ENCODE measurements at regions not wholly inside any gene's neighbourhood (a gene's known extent, or its start where the extent isn't known, plus 50 kb on each side); places are given as distances from the start of the nearest gene placed in this dataset.
"Not testable (repeated sequence)": the region's sequence is repeated elsewhere in the genome, so short reads cannot be mapped to it uniquely, and the experiment has no call there.

DNA sequence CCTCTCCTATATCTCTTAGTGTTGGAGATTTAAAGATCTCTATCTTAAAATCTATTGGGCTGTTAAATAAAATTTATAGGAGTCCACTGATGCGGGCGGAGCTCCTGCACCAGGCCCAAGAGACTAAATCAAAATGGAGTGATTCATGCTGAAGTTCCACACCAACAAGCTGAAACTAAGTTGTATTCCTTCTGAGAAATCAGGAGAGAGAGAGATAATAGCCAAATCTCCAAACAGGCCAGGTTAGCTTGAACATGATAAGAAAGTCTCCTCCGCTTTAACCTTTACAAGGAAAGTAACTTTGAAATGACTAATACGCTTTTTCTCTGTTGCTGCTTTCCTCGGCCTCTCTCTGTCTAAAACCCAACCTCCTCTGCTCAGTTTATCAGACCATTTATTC, 241.9 kb upstream of the NBEA start:
- Mint-ChIP-seq H3K36me3 (no peaks in the 10 kb centered on the region), H3K27me3 (no peaks in the 10 kb centered on the region), H3K4me1 (no peaks in the 10 kb centered on the region), H3K27ac (no peak overlapping the region), H3K4me3 (no peak overlapping the region), H3K9me3 (no peaks in the 10 kb centered on the region)
- DNase-seq = no peak

- H3K36me3 Mint-ChIP-seq = no peaks in the 10 kb centered on the region
- no peaks in the 10 kb centered on the region for H3K27me3 Mint-ChIP-seq
- no peak overlapping the region for H3K4me3 Mint-ChIP-seq
- no peak for DNase-seq
- H3K27ac Mint-ChIP-seq = no peak overlapping the region
- no peaks in the 10 kb centered on the region for H3K4me1 Mint-ChIP-seq
- no peaks in the 10 kb centered on the region for H3K9me3 Mint-ChIP-seq
These were observed 240.2 kb upstream of the NBEA start for GRCh38 chr13:34701919-34702318.

- Mint-ChIP-seq H3K9me3 (peaks cover 1% of the 10 kb centered on the region), H3K27ac (no peak overlapping the region), H3K4me3 (no peak overlapping the region), H3K36me3 (no peaks in the 10 kb centered on the region), H3K4me1 (no peaks in the 10 kb centered on the region), H3K27me3 (no peaks in the 10 kb centered on the region)
- no peak for DNase-seq
These were observed 233.3 kb upstream of the NBEA start for GRCh38 chr13:34708566-34709313.

DNA sequence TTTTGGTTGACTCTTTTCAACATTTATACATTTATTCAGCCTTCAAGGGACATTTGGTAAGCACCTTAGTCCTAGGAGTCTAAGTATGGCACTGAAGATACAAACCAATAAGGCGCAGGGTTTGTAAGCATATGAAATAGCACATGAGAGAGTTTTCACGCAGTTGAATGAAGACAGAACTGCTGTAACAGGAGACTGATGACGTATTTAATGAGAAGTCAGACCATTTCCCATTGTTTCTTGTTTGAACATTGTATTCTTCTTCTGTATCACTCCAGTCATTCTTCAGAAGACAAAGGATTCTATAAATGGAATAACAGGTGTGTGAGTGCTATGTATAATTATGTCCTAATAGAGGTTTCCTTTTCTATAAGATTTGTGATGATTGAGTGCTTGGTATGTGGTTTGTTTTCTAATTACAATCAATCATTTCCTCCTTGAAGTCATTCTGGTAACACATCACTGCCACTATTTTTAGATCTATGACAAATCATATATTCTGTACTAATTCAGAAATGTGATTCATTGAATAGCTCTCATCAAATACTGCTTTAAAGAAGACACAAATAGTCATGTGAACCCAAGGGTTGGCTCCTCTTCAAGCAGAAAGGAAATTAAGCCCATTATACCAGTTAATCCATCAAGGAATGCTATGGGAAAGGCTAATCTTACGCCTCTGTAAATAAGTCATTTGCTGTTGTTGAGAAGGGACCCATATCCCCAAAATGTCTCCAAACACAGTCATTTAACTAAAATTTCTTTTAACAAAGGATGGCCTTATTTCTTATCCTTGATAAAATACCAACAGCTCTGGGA, 222.8 kb upstream of the NBEA start:
- H3K4me1 Mint-ChIP-seq = no peaks in the 10 kb centered on the region
- H3K27me3 Mint-ChIP-seq = no peaks in the 10 kb centered on the region
- no peaks in the 10 kb centered on the region for H3K9me3 Mint-ChIP-seq
- H3K36me3 Mint-ChIP-seq = no peaks in the 10 kb centered on the region
- no peak overlapping the region for H3K27ac Mint-ChIP-seq
- no peak overlapping the region for H3K4me3 Mint-ChIP-seq
- no peak for DNase-seq

DNA sequence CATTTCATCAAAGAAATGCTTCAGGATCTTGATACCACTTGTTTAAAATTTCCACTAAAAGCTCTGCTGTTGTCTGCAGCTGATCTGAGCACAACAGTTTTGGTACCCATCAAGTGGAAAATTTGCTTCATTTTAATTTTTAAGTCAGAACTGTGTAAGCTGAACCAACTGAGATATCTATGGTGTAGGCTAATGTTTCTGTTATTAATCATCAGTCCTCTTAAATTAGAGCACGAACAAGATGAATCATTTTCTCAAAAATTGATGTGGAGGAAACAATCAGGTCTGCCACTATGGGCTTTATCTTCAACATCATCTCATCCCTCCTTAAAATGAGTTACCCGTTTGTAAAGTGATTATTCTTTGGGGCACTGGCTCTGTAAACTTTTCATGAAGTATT, 221.5 kb upstream of the NBEA start:
- Mint-ChIP-seq H3K27me3 (no peaks in the 10 kb centered on the region), H3K9me3 (no peaks in the 10 kb centered on the region), H3K4me3 (no peak overlapping the region), H3K36me3 (no peaks in the 10 kb centered on the region), H3K27ac (no peak overlapping the region), H3K4me1 (no peaks in the 10 kb centered on the region)
- DNase-seq = no peak

DNA sequence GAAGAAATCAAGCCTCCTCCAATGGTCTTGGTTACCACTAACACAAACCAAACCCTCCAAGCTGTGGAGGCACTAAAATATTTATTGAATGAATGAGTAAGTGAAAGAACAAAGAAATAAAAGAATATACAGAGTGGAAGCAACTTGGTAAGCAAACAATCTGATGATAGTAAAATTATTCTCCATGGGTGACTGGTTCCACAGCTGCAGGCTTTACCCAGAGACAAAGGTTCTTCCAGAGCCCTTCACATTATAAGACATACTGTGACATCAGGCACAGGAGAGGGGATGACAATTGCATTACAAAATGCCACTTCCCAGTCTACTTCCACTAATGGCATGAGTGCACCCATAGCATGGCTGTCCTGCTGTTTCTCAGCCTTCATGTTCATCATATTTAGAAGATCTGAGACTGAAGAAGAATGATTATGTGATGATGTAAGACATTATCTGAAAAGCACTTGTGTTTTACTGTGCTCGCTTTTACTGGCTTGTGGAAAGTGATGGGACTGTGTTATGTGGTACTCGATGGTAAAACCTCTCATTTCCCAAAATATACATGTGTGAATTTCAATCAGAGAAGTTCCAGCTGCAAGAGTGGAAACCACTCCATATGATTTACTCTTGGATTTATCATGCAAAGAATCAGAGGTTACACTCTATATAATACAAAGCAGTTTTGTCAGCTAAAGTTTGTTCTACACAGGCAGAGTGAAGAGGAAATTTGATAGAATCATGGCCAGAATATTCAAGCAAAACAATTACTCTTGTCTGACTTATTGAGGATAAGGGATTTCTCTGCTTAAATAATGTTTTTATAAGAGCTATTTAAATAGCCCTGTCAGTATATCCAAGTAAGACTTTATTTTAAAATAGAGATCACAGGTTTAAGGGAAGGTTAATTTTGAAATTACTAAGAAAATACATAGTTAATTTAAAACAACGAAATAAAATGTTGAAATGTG, 220.2 kb upstream of the NBEA start:
- no peak overlapping the region for H3K27ac Mint-ChIP-seq
- H3K4me1 Mint-ChIP-seq = no peaks in the 10 kb centered on the region
- no peaks in the 10 kb centered on the region for H3K27me3 Mint-ChIP-seq
- no peak for DNase-seq
- H3K36me3 Mint-ChIP-seq = no peaks in the 10 kb centered on the region
- no peak overlapping the region for H3K4me3 Mint-ChIP-seq
- H3K9me3 Mint-ChIP-seq = no peaks in the 10 kb centered on the region

DNA sequence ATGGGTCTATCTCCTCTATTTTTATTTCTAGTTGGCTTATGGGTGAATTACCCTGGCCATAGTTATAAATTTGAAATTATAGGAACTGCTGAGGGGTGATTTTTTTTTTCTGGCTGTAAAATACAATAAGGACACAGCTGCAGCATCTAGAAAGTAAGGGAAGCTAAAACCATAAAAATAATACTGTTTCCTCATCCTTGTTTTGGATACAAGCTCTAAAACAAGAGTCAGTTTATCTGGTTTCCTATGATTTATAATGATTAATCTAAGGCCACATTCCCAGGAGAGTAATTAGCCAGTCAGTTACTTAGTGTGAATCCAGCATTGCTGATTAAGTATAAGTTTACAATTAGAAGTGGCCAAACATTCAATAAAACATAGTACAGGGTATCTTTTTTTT, 219.1 kb upstream of the NBEA start:
- H3K27me3 Mint-ChIP-seq = no peaks in the 10 kb centered on the region
- H3K27ac Mint-ChIP-seq = no peak overlapping the region
- H3K4me3 Mint-ChIP-seq = no peak overlapping the region
- DNase-seq = no peak
- H3K36me3 Mint-ChIP-seq = no peaks in the 10 kb centered on the region
- no peaks in the 10 kb centered on the region for H3K4me1 Mint-ChIP-seq
- H3K9me3 Mint-ChIP-seq = no peaks in the 10 kb centered on the region

GRCh38 chr13:34730961-34731360, 211.1 kb upstream of the NBEA start:
- H3K36me3 Mint-ChIP-seq = no peaks in the 10 kb centered on the region
- H3K9me3 Mint-ChIP-seq = peaks cover 1% of the 10 kb centered on the region
- no peak overlapping the region for H3K27ac Mint-ChIP-seq

DNA sequence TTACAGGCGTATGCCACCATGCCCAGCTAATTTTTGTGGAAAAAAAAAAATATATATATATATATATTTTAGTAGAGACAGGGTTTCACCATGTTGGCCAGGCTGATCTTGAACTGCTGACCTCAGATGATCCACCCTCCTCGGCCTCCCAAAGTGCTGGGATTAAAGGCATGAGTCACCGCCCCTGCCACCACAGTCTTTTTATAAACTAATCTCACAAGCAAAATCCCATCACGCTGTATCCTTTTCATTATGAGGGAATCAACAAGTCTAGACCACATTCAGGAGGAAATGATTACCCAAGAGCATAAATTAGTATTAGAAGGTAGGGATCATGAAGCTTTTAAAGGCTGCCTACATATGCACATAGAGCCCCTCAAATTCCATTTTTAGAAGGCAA, 210.6 kb upstream of the NBEA start:
- Mint-ChIP-seq H3K27me3 (no peaks in the 10 kb centered on the region), H3K27ac (no peak overlapping the region), H3K9me3 (peaks cover 1% of the 10 kb centered on the region), H3K36me3 (no peaks in the 10 kb centered on the region), H3K4me1 (no peaks in the 10 kb centered on the region), H3K4me3 (no peak overlapping the region)
- no peak for DNase-seq

More at GRCh38 chr13:34730961-34731360, 211.1 kb upstream of the NBEA start:
- H3K27me3 Mint-ChIP-seq = no peaks in the 10 kb centered on the region
- no peaks in the 10 kb centered on the region for H3K4me1 Mint-ChIP-seq
- no peak for DNase-seq
- H3K4me3 Mint-ChIP-seq = no peak overlapping the region

DNA sequence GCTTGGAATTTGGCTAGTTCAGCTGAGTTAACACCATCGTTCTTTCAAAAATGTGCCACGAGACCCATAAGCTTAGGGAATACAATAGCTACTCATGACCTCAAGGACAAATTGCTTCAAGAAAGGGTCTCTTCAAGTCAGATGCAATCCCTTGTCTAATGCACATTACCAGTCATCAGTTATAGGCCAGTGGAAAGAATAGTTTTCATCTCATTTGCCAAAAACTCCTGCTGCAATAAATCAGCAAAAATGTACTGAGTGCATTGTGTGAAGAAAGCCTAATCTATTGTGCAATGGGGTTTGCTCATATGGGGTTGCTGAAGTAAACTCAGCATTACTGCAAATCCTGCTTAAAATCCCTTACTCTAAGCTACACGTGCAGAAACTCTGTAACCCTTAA, 208.3 kb upstream of the NBEA start:
- Mint-ChIP-seq H3K4me3 (no peak overlapping the region), H3K27ac (no peak overlapping the region), H3K36me3 (no peaks in the 10 kb centered on the region), H3K4me1 (no peaks in the 10 kb centered on the region), H3K27me3 (no peaks in the 10 kb centered on the region), H3K9me3 (peaks cover 1% of the 10 kb centered on the region)
- DNase-seq = no peak

GRCh38 chr13:34734932-34735331, 207.1 kb upstream of the NBEA start:
- Mint-ChIP-seq H3K4me3 (no peak overlapping the region), H3K9me3 (peaks cover 1% of the 10 kb centered on the region), H3K4me1 (no peaks in the 10 kb centered on the region), H3K27me3 (no peaks in the 10 kb centered on the region), H3K36me3 (no peaks in the 10 kb centered on the region), H3K27ac (no peak overlapping the region)
- DNase-seq = no peak

DNA sequence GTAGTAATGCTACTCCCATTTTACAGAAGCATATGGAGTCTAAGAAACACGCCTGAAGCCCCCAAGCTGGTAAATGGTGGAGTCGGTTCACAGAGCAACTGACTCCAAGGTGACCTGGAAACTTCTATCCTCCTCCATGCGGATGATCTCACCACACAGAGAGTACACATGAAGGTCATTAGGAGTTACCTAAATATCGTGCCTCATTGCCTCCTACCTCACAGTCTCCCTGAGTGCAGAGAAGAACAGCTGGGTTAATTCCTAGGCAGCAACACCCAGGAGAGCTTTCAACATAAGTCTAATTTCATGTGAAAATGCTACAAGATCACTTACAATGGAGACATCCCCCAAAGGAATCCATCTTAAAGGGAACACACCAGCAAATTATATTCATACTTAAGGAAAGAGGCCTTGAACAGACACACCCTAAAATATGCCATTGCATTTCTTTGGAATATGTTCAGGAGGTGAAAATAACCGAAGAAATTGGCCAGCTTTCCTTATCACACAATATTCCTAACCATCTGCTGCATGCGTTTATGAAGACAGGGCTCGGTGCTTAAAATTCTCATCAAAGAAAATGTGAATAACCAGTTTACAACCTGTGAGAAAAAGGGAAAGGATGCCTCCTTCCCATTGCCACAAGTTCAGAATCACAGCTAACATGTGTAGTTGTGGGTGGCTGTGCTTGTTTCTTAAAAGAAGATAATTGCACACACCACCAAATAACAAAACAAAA, 203.6 kb upstream of the NBEA start:
- H3K27ac Mint-ChIP-seq = no peak overlapping the region
- H3K4me1 Mint-ChIP-seq = no peaks in the 10 kb centered on the region
- H3K27me3 Mint-ChIP-seq = no peaks in the 10 kb centered on the region
- H3K36me3 Mint-ChIP-seq = no peaks in the 10 kb centered on the region
- no peak overlapping the region for H3K4me3 Mint-ChIP-seq
- DNase-seq = no peak
- H3K9me3 Mint-ChIP-seq = peaks cover 3% of the 10 kb centered on the region

GRCh38 chr13:34747056-34747455, 195.0 kb upstream of the NBEA start:
- H3K9me3 Mint-ChIP-seq, H3K36me3 Mint-ChIP-seq, H3K4me1 Mint-ChIP-seq, H3K27ac Mint-ChIP-seq, H3K4me3 Mint-ChIP-seq, DNase-seq: not testable (repeated sequence)
- H3K27me3 Mint-ChIP-seq = peaks cover 25% of the 10 kb centered on the region

- H3K4me3 Mint-ChIP-seq = no peak overlapping the region
- peaks cover 1% of the 10 kb centered on the region for H3K4me1 Mint-ChIP-seq
- peaks cover 25% of the 10 kb centered on the region for H3K27me3 Mint-ChIP-seq
- H3K27ac Mint-ChIP-seq = no peak overlapping the region
- H3K36me3 Mint-ChIP-seq = no peaks in the 10 kb centered on the region
- no peak for DNase-seq
- peaks cover 2% of the 10 kb centered on the region for H3K9me3 Mint-ChIP-seq
These were observed 194.6 kb upstream of the NBEA start for GRCh38 chr13:34747507-34747906.
